CMK (cell line): ENCODE measurements at regions not wholly inside any gene's neighbourhood (a gene's known extent, or its start where the extent isn't known, plus 50 kb on each side); places are given as distances from the start of the nearest gene placed in this dataset.
A peak's percentile ranks its signal among the peaks of the same experiment; 100 is the strongest.
"Not testable (repeated sequence)": the region's sequence is repeated elsewhere in the genome, so short reads cannot be mapped to it uniquely, and the experiment has no call there.

Source experiments
- DNase-seq: peaks from one replicate; pipeline ENCODE4 v3.0.0-alpha.2; 2010; ENCODE audit warnings: low read depth

DNA sequence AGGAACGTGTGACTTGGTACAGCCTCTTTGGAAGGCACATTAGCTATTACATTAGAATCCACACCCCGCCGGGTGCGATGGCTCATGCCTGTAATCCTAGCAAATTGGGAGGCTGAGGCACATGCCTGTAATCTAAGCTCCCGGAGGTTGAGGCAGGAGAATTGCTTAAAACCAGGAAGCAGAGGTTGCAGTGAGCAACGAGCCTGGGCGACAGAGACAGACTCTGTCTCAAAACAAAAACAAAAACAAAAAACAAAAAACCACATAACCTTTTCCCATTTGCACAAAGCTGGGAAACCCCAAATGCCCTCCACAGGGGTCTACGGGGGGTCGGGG, 82.7 kb upstream of the METTL9 start:
- not testable (repeated sequence) for DNase-seq

DNA sequence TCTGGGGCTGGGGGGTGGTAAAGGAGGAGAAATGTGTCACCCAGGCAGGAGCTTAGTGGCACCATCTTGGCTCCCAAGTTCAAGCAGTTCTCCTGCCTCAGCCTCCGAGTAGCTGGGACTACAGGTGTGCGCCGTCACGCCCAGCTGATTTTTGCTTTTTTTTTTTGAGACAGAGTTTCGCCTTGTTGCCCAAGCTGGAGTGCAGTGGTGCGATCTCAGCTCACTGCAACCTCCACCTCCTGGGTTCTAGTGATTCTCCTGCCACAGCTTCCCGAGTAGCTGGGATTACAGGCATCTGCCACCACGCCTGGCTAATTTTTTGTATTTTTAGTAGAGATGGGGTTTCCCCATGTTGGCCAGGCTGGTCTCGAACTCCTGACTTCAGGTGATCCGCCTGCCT, 82.1 kb upstream of the METTL9 start:
- not testable (repeated sequence) for DNase-seq

DNA sequence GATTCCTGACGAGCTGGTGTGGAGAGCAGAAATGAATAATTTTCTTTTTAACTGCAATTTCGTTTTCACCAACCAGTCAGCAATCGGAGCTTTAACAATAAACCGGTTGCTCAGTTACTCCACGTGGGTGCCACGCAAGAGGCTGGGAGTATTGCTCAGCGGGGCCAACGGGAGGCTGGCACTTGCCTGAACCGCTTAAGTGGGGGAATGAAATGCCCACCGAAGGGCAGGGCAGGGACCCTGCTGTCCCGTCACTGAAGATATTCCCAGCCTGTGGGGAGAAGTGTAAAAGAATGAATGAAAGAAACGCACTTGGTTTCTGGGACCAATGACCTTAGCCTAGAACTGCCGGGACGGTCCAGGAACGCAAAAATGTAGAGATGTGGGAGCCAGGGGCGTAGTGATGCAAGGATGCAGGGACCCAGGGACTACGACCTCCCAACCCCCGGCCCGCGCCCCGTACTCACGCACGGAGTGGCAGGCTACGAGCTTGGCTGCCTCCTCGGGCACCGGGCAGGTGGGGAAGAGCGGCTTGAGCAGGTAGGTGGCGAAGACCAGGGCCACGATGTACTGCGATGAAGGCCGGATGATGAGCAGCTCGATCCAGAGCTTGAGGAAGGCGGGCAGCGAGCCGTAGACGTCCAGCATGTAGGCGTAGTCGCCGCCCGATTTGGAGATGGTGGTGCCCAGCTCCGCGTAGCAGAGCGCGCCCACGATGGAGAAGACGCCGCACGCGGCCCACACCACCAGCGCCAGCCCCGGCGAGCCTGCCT, 79.8 kb upstream of the METTL9 start:
- DNase-seq: not testable (repeated sequence)

DNA sequence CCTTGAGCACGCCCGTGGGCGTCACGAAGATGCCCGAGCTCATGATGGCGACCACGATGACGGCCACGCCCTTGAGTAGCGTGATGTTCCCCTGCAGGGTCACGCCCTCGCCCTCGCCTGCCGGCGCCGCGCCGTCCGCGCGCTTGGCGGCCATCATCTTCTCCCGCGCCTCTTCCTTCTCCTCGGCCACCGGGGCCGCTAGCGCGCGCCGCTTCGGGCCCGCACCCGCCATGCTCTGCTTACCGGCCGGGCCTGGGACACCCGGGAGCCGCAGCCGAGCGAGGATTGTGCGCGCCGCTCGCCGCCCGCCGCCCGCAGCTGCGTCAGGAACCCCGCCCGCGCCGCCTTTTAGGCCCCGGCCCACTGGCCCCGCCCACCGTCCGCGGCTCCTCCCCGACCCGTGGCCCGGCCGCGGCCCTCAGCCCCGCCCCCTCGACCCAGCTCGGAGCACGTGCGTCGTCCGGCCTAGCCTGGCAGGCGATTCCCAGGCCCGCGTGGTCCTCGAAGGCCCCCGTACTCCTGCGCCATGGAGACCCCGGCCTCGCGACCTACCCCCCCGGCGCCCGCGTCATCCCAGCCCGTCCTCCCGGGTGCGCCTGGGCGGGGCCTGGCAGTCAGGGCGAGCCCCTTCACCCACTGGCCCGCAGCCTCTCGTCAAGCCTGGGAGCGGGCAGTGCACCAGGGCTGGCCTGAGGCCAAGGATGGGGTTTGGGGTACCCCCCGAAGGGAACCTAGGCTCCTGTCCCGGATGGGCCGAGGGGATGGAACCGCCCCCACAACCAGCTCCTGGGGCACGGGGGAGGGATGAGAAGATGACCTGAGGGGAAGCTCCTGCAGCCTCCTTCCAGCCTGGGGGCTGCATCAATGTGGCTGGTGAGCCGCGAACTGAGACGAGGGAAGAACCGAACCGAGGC, 79.0 kb upstream of the METTL9 start:
- DNase-seq: peak; percentile 89

DNA sequence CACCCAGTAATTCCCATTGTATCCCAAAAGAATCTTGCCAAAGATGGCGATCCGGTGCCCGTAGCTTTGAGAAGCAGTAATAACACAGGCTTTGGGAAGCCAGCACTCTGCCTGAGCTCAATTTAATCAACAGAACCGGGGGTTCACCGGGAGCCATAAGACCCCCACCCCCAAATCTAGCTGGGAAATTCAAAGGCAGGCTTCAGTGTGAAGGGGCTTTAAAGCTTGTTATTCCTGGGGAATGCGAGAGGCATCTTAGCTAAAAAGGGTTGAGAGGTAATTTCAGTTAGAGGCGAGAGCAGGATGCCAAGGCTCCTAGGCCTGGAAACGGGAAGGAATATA, 78.4 kb upstream of the METTL9 start:
- DNase-seq: not testable (repeated sequence)

DNA sequence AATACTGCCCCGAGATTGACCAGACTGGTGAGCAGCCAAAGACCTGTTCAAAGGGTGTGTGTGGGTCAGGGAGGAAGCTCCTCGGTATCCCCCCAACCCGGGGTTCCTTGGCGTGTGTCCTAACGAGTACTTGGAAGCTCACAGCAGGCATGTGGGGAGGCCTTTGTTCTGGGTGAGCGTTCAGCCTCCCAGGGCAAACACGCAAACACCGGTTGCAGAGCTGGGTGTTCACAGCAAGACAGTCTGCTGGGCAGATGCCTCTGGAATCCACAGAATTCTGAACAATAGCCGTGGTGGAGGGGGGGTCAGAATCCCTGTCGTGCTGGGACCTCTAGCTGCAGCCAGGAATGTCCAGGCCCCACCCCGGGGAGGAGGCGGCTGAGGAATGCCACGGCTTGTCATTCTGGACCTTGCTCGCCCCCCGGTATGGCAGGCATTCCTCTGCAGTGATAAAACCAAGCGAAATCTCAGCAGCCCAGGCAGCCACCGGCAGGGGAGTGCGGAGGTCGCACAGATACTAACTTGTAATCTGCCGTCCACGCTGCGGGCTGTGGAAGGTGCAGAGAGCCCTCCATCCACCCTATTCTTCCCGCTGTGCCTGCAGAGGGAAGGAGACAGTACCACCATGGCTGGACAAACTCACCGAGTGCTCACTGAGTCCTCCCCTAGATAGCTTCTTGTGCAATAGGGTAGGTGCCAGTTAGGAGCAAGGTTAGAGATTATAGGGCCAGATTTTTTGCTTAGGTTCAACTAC, 77.8 kb upstream of the METTL9 start:
- DNase-seq: not testable (repeated sequence)

DNA sequence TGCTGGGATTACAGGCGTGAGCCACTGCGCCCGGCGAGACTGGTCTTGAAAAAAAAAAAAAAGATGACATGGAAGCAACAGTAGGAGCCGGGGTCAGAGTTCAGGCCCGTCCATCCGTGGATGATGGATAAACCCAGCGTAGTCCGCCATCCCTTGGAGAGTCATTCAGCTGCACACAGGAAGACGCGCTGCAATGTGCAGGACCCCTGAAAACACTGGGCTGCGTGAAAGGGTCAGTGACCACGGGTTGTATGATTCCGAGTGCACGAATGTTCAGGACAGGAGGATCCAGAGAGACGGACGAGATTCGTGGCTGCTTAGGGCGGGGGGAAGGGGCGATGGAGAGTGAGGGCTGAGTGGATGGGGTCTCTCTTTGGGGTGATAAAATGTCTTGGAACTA, 76.5 kb upstream of the METTL9 start:
- not testable (repeated sequence) for DNase-seq

DNA sequence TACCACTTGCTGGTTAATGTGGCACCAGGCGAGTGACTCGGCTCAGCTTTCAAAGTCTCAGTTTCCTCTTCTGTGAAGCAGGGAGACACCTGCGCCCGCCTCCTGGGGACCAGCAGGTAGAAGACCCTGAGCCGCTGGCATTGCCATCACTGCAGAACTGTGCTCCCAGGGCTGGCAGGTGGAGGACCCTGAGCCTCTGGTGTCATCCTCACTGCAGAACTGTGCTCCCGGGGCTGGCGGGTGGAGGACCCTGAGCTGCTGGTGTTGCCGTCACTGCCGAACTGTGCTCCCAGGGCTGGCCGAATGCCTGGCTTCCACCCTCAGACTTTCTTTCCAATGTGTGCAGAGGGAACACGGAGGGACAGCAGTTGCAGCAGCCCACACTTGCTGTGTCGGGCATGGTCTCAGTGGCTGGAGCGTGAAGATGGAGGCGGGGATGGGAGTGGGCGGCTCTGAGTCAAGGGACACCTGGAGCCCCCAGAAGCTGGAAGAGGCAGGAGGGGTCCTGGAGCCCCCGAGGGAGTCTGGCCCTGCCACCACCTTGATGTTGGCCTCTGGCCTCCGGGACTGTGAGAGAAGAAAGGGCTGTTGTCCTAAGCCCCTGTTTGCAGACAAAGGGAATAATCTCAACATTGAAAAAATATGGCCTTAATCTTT, 75.8 kb upstream of the METTL9 start:
- DNase-seq: no peak

DNA sequence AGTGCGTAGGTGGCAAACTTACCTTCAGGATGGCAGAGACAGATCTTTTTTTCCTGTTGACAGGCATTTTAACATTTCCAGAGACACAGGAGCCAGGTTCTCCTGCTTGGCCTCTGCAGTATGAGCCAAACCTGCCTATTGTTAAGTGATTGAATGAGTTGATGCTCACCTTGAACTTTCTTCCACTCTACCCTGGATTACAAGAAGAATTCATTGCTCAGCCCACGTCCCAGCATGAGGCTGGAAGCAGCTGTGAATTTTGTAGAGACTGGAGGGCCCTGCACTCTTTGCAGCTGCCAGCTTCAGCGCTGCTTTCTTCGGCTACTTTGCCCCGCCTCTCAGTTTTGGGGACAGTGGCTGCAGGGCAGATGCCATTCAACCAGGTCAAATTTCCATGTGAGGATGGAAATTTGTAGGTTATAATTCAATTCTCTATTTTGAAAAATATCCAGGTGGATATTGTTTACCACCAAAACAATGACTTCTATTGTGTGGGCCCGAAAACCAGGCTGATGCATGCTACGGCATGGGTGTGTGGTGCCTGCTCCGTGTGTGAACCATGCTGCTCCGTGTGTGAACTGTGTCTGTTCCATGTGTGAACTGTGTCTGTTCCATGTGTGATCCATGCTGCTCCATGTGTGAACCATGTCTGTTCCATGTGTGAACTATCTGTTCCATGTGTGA, 75.2 kb upstream of the METTL9 start:
- no peak for DNase-seq

DNA sequence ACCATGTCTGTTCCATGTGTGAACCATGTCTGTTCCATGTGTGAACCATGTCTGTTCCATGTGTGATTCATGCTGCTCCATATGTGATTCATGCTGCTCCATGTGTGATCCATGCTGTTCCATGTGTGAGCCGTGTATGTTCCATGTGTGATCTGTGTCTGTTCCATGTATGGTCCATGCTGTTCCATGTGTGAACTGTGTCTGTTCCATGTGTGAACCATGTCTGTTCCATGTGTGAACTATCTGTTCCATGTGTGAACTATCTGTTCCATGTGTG, 74.7 kb upstream of the METTL9 start:
- not testable (repeated sequence) for DNase-seq

DNA sequence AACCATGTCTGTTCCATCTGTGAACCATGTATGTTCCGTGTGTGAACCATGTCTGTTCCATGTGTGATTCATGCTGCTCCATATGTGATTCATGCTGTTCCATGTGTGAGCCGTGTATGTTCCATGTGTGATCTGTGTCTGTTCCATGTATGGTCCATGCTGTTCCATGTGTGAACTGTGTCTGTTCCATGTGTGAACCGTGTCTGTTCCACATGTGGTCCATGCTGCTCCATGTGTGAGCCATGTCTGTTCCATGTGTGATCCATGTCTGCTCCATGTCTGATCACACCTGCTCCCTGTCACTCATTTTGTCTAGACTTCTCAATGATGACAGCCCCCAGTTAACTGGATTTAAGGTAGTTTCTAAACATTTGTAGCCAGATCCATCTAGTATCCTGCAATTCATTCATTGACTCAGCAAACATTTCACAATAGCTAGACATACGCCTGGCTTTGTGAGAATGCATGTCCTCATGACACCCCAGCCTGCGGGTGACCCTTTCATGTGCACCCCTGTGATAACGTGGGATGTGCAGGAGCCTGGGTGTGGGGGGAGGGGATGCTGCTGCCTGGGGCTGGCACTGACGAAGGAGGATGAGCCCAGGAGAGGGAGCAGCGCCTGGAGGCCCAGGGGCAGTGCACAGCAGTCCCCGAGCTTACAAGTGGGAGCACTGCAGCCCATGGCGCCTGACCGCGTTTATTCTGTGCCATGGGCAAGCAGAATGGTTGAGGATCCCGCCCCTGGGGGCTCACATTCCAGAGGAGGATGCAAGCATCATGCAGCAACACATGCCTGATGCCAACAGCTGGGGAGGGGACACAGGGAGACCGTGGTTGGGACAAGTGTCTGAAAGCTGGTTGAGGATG, 74.1 kb upstream of the METTL9 start:
- not testable (repeated sequence) for DNase-seq

DNA sequence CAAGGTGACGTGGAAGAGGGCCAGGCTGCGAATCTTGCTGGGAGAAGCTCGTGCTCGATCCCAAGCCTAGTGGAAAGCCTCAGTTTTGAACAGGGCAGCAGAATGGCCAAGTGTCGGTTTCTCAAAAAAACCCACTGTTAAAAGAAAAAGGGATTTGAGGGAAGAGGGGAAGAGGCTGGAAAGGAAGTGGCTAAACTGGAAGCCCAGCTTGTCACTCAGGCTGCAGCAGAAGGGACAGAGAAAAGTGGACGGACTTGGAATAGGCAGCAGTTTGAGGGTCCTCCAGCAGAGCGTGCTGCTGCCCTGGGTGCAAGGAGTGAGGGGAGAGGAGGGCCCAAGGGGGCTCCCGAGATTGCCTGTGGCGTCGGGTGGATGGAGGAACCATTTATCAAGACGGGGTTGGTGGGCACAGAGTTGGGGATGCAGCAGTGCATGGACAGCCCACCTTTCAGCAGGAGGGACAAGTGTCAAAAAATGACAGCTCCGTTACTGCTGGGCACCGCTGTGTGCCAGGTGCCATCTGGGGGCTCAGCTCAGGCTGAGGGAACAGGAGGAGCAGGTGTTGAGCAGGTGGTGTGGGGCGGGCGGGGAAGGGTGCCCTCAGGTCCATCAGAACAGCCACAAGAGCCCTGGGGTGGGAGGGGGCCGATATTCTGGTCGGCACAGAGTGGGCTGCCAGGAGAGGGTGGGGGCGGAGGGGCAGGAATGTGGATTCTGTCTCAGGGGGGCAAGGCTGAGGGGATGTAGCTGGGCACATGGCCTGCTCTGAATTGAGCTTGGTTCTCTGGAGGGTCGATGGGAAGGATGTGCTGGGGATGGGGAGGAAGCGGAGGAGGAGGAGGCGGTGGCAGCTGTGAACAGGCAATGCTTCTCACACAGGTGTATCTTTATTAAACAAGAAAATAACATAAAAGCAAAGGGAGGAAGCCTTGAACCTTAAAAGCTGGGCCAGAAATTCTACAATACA, 73.1 kb upstream of the METTL9 start:
- not testable (repeated sequence) for DNase-seq

DNA sequence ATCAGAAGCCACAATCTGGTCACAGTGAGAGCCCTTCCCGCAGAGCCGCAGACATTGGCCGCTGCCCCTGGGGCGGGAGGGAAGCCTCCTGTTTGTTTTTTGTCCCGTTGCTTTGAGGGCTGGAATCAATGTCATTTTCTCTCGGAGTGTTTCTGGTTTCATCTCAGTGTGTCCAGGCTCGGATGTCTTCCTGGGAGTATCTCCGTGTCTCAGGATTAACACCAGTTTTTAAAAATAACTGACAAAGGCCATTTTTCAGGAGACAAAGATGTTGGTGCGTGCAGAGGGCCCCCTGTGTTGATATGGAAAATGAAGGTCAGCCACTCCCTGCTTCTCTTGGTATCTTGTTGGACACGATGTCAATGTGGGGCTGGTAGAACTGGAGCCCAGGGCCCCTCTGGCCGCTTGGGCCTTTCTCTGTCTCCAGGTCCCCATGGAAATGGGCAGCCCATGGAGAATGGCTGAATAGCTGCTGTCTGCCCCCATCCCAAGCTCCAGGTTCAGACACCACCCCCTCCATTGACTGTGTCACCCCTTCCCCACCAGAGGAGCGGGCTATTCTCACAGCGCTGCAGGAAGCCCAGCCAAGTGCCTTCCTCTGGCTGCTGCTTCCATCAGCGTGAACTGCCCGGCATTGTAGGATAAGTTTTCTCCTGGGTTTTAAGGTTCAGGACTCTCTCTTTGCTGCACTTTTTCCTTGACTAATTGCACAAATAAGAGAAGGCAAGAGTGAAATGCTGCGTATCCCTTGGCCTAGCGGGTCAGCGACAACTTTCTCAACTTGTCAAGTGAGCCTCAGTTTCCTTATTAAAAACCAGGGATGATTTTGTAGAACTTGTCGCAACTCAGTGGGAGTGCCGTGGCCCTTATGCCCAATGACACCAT, 72.2 kb upstream of the METTL9 start:
- DNase-seq: no peak

DNA sequence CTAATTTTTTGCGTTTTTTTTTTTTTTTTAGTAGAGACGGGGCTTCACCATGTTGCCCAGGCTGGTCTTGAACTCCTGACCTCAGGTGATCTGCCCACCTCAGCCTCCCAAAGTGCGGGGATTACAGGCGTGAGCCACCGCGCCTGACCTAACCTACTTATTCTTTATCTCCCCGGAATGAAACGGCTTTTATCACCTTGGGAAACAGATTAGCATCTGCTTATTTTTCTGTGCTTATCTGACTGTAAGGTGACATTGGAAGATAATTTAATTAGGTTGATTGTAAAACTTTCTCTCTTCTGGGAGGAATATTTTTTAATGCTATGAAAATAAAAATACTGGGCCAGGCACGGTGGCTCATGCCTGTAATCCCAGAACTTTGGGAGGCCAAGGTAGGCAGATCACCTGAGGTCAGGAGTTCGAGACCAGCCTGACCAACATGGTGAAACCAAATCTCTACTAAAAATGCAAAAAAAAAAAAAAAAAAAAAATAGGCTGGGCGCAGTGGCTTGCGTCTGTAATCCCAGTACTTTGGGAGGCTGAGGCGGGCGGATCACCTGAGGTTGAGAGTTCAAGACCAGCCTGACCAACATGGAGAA, 70.2 kb upstream of the METTL9 start:
- not testable (repeated sequence) for DNase-seq

DNA sequence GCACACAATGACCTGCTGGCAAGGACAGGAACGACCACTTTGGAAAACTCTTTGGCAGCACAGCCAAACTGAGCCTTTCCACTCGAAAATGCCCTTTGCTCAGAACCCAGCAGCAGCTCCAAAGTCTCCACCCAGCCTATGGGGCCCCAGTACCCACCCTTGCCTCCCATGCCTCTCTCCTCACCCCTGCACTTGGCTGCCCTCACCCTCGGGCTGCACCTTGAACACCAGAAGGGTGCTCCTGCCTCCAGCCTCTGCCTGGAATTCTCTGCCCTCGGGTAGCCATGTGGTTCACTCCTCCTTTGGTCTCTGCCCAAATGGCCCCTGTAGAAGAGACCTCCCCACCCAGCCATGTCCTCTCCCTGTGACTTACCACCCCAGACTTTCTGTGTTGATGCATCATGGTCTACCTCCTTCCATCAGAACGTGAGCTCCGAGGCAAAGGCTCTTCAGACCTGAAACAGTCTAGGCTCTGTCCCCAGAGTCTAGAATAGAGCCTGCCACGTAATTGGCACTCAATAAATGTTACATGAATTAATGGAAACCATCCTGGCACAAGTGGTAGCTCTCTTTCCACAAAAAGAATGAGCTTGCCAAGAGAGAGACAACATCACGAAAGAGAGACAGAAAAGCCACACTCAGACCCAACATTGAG, 68.5 kb upstream of the METTL9 start:
- not testable (repeated sequence) for DNase-seq

DNA sequence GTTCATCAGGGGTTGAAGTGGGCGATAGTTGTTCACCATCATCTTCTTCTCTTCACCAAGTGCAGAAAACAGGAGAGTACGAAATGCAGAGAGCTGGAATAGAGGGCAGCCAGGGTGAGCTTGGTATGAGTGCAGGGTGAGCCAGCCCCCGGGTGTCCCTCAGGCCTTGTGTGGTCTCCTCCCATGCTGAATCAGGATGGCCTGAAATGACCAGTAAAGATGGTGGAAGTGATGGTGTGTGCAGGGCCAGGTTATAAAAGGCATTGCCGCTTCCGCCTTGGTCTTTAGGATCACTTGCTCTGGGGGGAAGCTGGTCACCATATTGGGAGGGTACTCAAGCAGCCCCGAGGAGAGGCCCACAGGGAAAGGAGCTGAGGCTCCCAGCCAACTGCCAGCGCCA, 66.4 kb upstream of the METTL9 start:
- DNase-seq: not testable (repeated sequence)

DNA sequence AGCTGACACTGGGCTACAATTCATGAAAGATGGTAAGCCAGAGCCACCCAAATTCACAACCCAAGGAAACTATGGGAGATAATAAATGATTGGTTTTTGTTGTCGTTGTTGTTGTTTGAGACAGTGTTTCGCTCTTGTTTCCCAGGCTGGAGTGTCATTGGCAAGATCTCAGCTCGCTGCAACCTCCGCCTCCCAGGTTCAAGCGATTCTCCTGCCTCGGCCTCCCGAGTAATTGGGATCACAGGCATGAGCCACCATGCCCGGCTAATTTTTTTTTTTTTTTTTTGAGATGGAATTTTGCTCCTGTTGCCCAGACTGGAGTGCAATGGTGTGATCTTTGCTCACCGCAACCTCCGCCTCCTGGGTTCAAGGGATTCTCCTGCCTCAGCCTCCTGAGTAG, 65.9 kb upstream of the METTL9 start:
- not testable (repeated sequence) for DNase-seq

DNA sequence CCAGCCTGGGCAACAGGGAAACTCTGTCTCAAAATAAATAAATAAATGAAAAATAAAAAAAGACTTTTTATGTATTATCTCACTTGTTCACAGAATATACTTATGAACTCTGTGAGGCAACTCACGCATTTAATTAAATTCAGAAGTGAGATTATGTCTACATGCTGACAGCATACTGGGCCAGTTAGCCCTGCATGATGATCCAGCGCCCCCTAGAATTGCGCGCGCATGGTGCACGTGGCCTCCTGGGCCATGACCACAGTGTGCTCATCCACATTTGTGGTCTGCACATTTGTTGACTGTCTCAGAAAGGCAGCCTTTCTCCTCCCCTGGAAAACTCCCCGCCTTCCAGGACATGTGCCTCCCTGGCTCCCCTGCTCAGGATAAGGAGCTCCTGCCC, 64.8 kb upstream of the METTL9 start:
- DNase-seq: not testable (repeated sequence)
